Endothelial cell (in vitro differentiated cells): ENCODE measurements at regions not wholly inside any gene's neighbourhood (a gene's known extent, or its start where the extent isn't known, plus 50 kb on each side); places are given as distances from the start of the nearest gene placed in this dataset.

Experiments used
- DNase-seq: peaks from one replicate; pipeline ENCODE4 v3.0.0; 2021; ENCODE audit warnings: low spot score
- H3K27ac Mint-ChIP-seq: one replicate; pipeline ENCODE4 v1.8.0; 2021; ENCODE audit warnings: mixed read lengths, inconsistent platforms; ENCODE audit not compliant: unreplicated experiment
- H3K27me3 Mint-ChIP-seq: one replicate; pipeline ENCODE4 v1.8.0; 2021; ENCODE audit warnings: mild to moderate bottlenecking, moderate library complexity, mixed read lengths, inconsistent platforms; ENCODE audit not compliant: unreplicated experiment
- H3K36me3 Mint-ChIP-seq: one replicate; pipeline ENCODE4 v1.8.0; 2021; ENCODE audit warnings: mild to moderate bottlenecking, low read depth, mixed read lengths, inconsistent platforms; ENCODE audit not compliant: unreplicated experiment
- H3K4me1 Mint-ChIP-seq: one replicate; pipeline ENCODE4 v1.8.0; 2021; ENCODE audit warnings: mild to moderate bottlenecking, mixed read lengths, inconsistent platforms; ENCODE audit not compliant: unreplicated experiment
- H3K4me3 Mint-ChIP-seq: one replicate; pipeline ENCODE4 v1.8.0; 2021; ENCODE audit warnings: mild to moderate bottlenecking, mixed read lengths, inconsistent platforms; ENCODE audit not compliant: unreplicated experiment
- H3K9me3 Mint-ChIP-seq: one replicate; pipeline ENCODE4 v1.8.0; 2021; ENCODE audit warnings: mixed read lengths, inconsistent platforms; ENCODE audit not compliant: unreplicated experiment
- TF ChIP-seq, protein P1 (sequence below): fragments of 200-600 bp; sonication (generic); IDR thresholded peaks from one replicate; pipeline ENCODE4 v1.5.0; 2021; ENCODE audit warnings: antibody characterized with exemption; ENCODE audit not compliant: unreplicated experiment

DNA sequence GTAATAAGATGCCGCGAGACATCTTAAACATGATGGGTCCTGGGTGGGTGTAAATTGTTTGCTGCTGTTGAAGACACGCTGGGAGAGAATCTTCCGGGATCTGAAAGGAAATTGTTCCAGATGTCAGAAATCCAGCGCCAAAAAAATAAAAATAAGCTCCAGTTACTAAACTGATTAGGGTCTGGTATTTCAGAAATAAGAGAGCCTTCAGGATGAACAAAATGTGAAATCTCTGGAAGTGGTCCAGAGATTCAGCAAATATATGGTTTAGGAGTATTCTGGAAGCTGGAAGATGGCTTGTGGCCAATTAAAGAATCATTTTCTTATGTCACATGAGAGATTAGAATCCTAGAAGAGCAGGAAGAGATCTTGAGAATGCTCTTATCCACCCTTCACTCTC, 75.8 kb upstream of the NHS start:
- no peaks in the 10 kb centered on the region for H3K36me3 Mint-ChIP-seq
- H3K4me1 Mint-ChIP-seq = no peaks in the 10 kb centered on the region
- H3K27ac Mint-ChIP-seq = no peak overlapping the region
- no peak for DNase-seq
- H3K9me3 Mint-ChIP-seq = no peaks in the 10 kb centered on the region
- peaks cover 3% of the 10 kb centered on the region for H3K27me3 Mint-ChIP-seq
- TF ChIP-seq, protein P1, sequence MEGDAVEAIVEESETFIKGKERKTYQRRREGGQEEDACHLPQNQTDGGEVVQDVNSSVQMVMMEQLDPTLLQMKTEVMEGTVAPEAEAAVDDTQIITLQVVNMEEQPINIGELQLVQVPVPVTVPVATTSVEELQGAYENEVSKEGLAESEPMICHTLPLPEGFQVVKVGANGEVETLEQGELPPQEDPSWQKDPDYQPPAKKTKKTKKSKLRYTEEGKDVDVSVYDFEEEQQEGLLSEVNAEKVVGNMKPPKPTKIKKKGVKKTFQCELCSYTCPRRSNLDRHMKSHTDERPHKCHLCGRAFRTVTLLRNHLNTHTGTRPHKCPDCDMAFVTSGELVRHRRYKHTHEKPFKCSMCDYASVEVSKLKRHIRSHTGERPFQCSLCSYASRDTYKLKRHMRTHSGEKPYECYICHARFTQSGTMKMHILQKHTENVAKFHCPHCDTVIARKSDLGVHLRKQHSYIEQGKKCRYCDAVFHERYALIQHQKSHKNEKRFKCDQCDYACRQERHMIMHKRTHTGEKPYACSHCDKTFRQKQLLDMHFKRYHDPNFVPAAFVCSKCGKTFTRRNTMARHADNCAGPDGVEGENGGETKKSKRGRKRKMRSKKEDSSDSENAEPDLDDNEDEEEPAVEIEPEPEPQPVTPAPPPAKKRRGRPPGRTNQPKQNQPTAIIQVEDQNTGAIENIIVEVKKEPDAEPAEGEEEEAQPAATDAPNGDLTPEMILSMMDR = no peak
- H3K4me3 Mint-ChIP-seq = no peak overlapping the region

DNA sequence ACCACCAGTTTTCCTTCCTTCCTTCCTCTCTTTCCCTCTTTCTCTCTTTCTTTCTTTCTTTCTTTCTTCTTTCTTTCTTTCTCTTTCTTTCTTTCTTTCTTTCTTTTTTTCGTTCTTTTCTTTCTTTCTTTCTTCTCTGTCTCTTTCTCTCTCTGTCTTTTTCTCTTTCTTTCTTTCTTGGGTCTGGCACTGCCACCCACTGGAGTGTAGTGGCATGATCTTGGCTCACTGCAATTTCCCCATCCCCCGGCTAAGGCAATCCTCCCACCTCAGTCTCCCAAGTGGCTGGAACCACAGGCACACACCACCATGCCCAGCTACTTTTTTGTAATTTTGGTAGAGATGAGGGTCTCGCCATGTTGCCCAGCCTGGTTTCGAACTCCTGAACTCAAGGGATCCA, 51.6 kb upstream of the NHS start:
- no peak overlapping the region for H3K27ac Mint-ChIP-seq
- no peak for DNase-seq
- no peaks in the 10 kb centered on the region for H3K9me3 Mint-ChIP-seq
- no peak overlapping the region for H3K4me3 Mint-ChIP-seq
- H3K27me3 Mint-ChIP-seq = no peaks in the 10 kb centered on the region
- no peaks in the 10 kb centered on the region for H3K36me3 Mint-ChIP-seq
- H3K4me1 Mint-ChIP-seq = no peaks in the 10 kb centered on the region
- TF ChIP-seq, protein P1 = no peak
